CD4-positive, alpha-beta T cell treated with Interleukin-15 for 1 hour (primary cell): ENCODE measurements at regions not wholly inside any gene's neighbourhood (a gene's known extent, or its start where the extent isn't known, plus 50 kb on each side); places are given as distances from the start of the nearest gene placed in this dataset.
A peak's percentile ranks its signal among the peaks of the same experiment; 100 is the strongest.

Source experiments
- DNase-seq: peaks from one replicate; pipeline ENCODE4 v3.0.0-alpha.2; 2020

GRCh38 chr12:48409938-48410337, 59.2 kb upstream of the ZNF641 start:
- peak; percentile 45 for DNase-seq

DNA sequence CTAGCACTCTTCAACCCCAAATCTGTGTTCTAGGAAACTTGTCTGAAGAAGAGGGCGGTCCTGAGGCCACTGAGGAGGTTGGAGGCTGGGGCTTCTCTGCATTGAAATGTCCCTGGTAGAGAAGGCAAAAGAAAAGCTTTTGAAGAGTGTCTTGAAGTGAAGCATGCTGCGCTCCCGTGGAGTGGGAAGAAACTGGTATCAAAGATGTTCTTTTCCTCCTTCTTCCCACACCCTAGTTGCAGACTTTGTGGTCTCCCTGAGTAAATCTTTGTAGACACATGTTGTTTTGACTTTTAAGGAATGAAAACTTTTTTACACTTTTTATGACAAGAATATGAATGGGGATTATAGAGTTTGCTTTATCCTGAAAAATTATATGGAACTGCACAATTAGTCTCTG, 59.0 kb upstream of the ANP32D start:
- DNase-seq = no peak

- DNase-seq = no peak
These were observed 58.3 kb upstream of the ANP32D start for GRCh38 chr12:48414021-48414420.

DNA sequence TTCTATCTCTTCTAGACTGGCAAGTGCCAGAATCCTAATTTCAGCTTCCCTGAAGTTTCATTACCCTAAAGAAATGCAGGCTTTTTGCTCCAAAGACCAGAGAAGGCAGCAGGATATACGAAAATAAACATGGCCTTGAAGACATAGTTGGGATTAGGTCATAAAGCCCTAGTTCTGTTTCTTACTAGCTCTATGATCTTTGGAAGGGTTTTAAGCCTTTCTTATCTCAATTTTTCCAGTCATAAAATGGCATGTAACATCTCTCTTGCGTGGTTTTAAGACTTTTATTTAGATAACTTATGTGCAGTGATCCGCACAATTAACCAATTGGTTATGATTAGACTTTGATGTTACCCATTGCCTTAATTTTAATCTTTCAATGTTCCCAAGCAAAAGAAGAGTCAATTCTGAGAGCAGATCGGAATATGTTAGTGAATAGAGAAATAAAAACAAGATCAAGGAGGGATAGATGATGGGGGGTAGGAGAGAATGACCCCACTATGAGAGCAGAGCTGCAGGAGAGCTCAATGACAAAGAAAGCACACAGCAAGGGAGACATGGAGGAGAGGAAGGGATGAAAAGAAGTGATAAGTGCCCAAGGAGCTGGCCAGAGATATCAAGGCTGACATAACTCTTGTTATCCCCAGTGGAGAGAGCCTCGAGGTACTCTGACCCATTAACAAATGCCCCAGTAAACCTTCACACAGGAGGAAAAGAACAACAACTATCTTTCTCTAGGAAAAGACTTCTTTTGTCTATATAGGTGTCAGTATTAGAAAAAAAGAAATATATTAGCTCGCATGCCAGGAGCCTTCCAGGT, 53.0 kb upstream of the ANP32D start:
- no peak for DNase-seq

- no peak for DNase-seq
These were observed 52.2 kb upstream of the ANP32D start for GRCh38 chr12:48420039-48420775.

GRCh38 chr12:48422060-48422459, 50.3 kb upstream of the ANP32D start:
- DNase-seq = no peak
